Raji (cell line): ENCODE measurements at regions not wholly inside any gene's neighbourhood (a gene's known extent, or its start where the extent isn't known, plus 50 kb on each side); places are given as distances from the start of the nearest gene placed in this dataset.

Source experiments
- POLR2A ChIP-seq: IDR thresholded peaks from 2 replicates; pipeline ENCODE4 v1.6.1; 2011; ENCODE audit warnings: low read depth, low read length, control low read depth; ENCODE audit not compliant: insufficient read depth

DNA sequence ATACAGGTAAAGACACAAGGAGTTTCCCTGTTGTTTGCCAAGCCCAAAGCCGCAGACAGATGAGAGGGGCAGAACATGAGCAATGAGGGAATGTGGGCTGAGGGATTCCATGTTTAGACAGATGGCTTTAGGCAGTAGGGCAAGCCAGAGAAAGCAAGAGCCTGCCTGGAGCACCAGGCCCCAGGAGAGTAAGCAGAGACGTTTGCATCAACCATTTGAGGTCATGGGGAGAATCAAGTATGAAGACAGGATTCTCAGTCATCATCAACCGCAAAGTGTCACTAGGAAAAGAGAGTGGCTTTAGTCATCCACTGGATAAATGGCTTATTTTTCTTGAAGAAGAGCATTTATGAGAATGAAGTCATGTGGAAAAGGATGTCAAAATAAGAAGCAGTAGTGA, 184.7 kb downstream of the COG6 start:
- TF ChIP-seq POLR2A = no peak

- TF ChIP-seq POLR2A = no peak
Observed at GRCh38 chr13:39847336-39847735, 191.9 kb downstream of the COG6 start.

- TF ChIP-seq POLR2A = no peak
Observed at GRCh38 chr13:39855236-39855635, 199.8 kb downstream of the COG6 start.

DNA sequence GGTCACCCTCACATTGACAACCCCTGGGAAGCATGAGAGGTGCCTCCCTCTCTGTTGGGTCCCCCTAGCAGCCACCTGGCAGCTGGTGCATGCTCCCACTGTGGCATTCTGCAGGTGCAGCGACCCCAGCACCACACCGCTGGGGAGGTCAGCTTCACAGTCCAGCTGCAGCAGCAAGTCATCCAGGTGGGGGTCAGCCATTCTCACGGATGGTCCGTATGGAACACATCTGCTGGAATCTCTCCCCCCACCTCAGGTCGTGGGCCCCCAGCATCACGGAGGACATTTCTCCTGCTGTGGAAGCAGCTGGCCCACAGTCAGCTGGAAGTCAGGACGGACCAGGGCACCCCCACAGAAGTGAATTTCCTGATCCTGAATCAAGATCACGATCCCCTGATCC, 201.3 kb downstream of the COG6 start:
- TF ChIP-seq POLR2A = no peak

DNA sequence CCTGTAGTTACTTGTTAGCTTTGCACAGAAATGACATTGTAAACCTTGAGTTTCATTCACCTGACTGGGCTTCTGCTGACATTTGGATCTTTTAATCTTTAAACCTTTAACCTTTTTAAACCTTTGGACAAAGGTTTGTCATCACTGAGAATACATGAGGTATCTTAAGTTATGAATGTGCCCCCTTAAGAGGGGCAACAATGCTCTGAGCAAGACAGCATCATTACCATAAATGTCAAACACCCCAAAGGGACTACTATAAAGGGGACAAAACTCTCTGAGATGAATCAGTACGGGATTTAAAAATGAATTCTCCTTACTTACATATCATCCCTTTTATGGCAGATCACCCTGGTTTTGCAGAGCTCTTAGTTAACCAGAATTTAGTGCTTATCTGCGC, 203.3 kb downstream of the COG6 start:
- TF ChIP-seq POLR2A = no peak

DNA sequence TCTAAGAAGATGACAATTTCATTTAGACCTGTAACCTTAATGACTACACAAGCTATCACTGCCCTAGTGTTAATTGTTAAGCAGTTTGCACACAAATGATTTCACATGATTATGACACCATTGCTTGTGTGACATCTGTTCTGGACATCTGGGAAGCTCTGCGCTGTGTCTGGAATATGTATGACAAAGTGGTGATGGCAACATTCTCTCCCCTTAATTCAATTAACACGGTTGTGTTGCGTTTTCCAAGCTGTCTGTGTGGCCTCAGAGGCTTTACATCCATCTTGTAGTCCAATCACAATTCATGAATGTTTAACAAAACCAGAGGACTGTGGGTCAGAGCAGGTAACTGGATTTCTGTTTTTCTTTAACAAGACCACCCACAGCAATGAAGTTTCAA, 204.4 kb downstream of the COG6 start:
- no peak for TF ChIP-seq POLR2A

DNA sequence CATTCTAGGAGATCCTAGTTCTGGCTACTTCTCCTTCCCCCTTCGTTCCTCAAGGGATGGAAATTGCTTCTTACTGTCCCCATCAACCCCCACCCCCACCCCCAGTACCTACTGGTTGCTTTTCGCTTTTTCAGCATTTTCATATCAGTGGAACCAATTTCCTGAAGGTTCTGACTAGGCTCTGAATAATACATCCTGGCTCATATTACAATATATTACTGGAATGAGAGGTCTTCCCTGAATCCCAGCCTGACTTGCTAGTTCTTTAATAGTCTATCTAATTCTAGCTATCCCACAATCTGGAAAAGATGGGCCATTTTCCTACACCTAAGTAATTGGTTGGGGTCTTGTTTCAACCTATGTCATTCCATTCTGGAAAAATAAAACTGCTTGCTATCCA, 207.4 kb downstream of the COG6 start:
- TF ChIP-seq POLR2A = no peak

- no peak for TF ChIP-seq POLR2A
Observed at GRCh38 chr13:39864221-39864620, 208.8 kb downstream of the COG6 start.

GRCh38 chr13:39866722-39867121, 211.3 kb downstream of the COG6 start:
- no peak for TF ChIP-seq POLR2A

- no peak for TF ChIP-seq POLR2A
Observed at GRCh38 chr13:39867807-39868206, 212.3 kb downstream of the COG6 start.

GRCh38 chr13:39870197-39870747, 214.8 kb downstream of the COG6 start:
- no peak for TF ChIP-seq POLR2A

GRCh38 chr13:39874331-39875053, 219.0 kb downstream of the COG6 start:
- no peak for TF ChIP-seq POLR2A

GRCh38 chr13:39875111-39875987, 219.9 kb downstream of the COG6 start:
- TF ChIP-seq POLR2A = no peak

DNA sequence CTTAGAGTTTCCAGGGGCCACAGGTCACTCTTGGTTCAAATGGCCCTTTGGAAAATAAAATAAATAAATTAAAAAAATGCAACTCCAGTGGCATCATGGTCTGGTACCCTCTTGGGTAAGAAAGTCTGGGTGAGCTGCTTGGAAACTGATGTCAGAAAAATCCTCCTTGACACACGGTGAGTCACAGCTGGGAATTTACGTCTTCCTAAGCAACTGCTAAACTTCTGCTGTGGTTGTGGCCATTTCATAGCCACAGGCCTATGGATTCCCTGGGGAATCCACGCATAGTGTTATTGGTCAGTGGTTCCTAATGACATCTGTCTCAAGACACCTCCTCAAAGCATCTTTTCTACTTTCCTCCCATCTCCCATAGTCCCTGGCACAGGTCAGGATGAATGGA, 220.8 kb downstream of the COG6 start:
- TF ChIP-seq POLR2A = no peak

DNA sequence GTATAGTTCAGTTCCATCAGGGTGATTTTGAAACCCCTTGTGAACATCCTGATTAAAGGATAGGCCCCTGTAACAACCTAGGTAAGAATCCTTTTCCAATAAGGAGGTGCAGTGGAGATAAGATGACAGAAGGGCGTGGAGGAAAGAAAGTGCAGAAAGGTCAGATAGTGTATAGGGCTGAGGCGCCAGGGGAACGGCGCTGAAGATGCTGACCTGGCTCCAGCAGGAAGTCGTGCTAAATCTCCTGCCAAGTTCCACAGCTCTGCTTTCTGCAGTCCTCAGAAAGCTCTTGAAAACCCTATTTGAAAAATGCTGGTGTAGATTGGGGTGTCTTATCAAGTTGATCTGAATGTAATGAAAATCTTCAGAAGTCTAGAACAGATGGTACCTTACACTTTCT, 221.7 kb downstream of the COG6 start:
- no peak for TF ChIP-seq POLR2A
